Keratinocyte (primary cell): ENCODE measurements at regions not wholly inside any gene's neighbourhood (a gene's known extent, or its start where the extent isn't known, plus 50 kb on each side); places are given as distances from the start of the nearest gene placed in this dataset.

Experiments
- DNase-seq: peaks from one replicate; pipeline ENCODE4 v3.0.0-alpha.2; 2011; ENCODE audit warnings: low read depth, missing footprints, low spot score
- FAIRE-seq: peaks from 2 replicates; lab custom pipeline; 2011; peaks lifted over from hg19 to GRCh38; lab: Jason Lieb, UNC
- H2AFZ ChIP-seq: 2 replicates; pipeline ENCODE4 v1.6.0; 2012; ENCODE audit warnings: low read length, control low read depth, inconsistent platforms; ENCODE audit not compliant: control insufficient read depth
- H3K27ac ChIP-seq: 2 replicates; pipeline ENCODE4 v1.5.1; 2011; ENCODE audit warnings: low read length; ENCODE audit not compliant: control insufficient read depth, insufficient read depth
- H3K27me3 ChIP-seq: 3 replicates; pipeline ENCODE4 v1.6.0; 2011; ENCODE audit warnings: low read length; ENCODE audit not compliant: control insufficient read depth, insufficient read depth; ENCODE audit errors: extremely low read depth
- H3K36me3 ChIP-seq, 2 experiments: 2 replicates in 1 of 2; 3 replicates in 1 of 2; pipeline ENCODE4 v1.5.1; 2011; ENCODE audit warnings: low read length in 2 of 2, mild to moderate bottlenecking in 1 of 2; ENCODE audit not compliant: control insufficient read depth in 2 of 2, insufficient read depth in 2 of 2; ENCODE audit errors: extremely low read depth in 1 of 2
- H3K4me1 ChIP-seq: 3 replicates; pipeline ENCODE4 v1.5.1; 2011; ENCODE audit warnings: low read length; ENCODE audit not compliant: control insufficient read depth, insufficient read depth; ENCODE audit errors: extremely low read depth
- H3K4me2 ChIP-seq: 3 replicates; pipeline ENCODE4 v1.6.0; 2011; ENCODE audit warnings: low read depth, low read length; ENCODE audit not compliant: control insufficient read depth, insufficient read depth; ENCODE audit errors: extremely low read depth
- H3K4me3 ChIP-seq, 3 experiments: fragments of 200-600 bp in 1 of 3; sonication (generic) in 1 of 3; 2 replicates in 2 of 3; 3 replicates in 1 of 3; pipeline ENCODE4 v1.5.1; 2011 to 2016; ENCODE audit warnings: low read length in 3 of 3, mild to moderate bottlenecking in 3 of 3, control low read depth in 2 of 3, inconsistent platforms in 1 of 3, low read depth in 1 of 3, mixed read lengths in 1 of 3, mixed run types in 1 of 3, moderate library complexity in 1 of 3; ENCODE audit not compliant: control insufficient read depth in 2 of 3, insufficient read depth in 2 of 3; ENCODE audit errors: extremely low read depth in 1 of 3
- H3K79me2 ChIP-seq: 2 replicates; pipeline ENCODE4 v1.6.0; 2012; ENCODE audit warnings: low read length; ENCODE audit not compliant: control insufficient read depth, insufficient read depth
- H3K9ac ChIP-seq: 3 replicates; pipeline ENCODE4 v1.6.0; 2011; ENCODE audit warnings: low read length; ENCODE audit not compliant: control insufficient read depth, insufficient read depth; ENCODE audit errors: extremely low read depth
- H3K9me1 ChIP-seq: 3 replicates; pipeline ENCODE4 v1.6.0; 2011; ENCODE audit warnings: low read length; ENCODE audit not compliant: control insufficient read depth, insufficient read depth; ENCODE audit errors: extremely low read depth
- H3K9me3 ChIP-seq: 2 replicates; pipeline ENCODE4 v1.5.1; 2012; ENCODE audit warnings: low read depth, low read length; ENCODE audit not compliant: control insufficient read depth
- H4K20me1 ChIP-seq: 3 replicates; pipeline ENCODE4 v1.6.0; 2011; ENCODE audit warnings: low read length; ENCODE audit not compliant: control insufficient read depth, insufficient read depth; ENCODE audit errors: extremely low read depth
- CTCF ChIP-seq, 3 experiments: IDR thresholded peaks in 1 of 3; conservative IDR thresholded peaks in 1 of 3; optimal IDR thresholded peaks in 1 of 3; 2 replicates in 2 of 3; 3 replicates in 1 of 3; pipeline versions ENCODE3 to v1.5.1; 2011; ENCODE audit warnings: low read length in 3 of 3, mild to moderate bottlenecking in 3 of 3, moderate library complexity in 2 of 3, control low read depth in 1 of 3, inconsistent platforms in 1 of 3; ENCODE audit not compliant: insufficient read depth in 2 of 3; ENCODE audit errors: extremely low read depth in 1 of 3
- EZH2 ChIP-seq: IDR thresholded peaks from one replicate; pipeline ENCODE4 v1.6.1; 2012; ENCODE audit warnings: inconsistent platforms, mild to moderate bottlenecking, low read length, moderate library complexity
- dilution Hi-C: fragments of 300-500 bp; cut with MboI; formaldehyde crosslinking; loops from one replicate; pipeline ENCODE4 v1.7.0; 2020; ENCODE audit warnings: low sequenced_read_pairs; ENCODE audit not compliant: extremely low pct_ligation_motif_present

- no peak overlapping the region for H3K27ac ChIP-seq
- no peak overlapping the region for H3K4me3 ChIP-seq
- H3K9me3 ChIP-seq: no peaks in the 10 kb centered on the region
- peaks cover 15% of the 10 kb centered on the region for H3K4me1 ChIP-seq
- no peaks in the 10 kb centered on the region for H3K27me3 ChIP-seq
- DNase-seq: no peak
- no peak for FAIRE-seq
- no peak overlapping the region for H2AFZ ChIP-seq
- TF ChIP-seq EZH2 (no peak), CTCF (optimal IDR thresholded peaks at IDR 0.05 in 1 of 3, IDR thresholded peaks at IDR 0.05 in 1 of 3, conservative IDR thresholded peaks at IDR 0.05 in 1 of 3; ENCODE audit: extremely low read depth in 1 of 3, insufficient read depth in 2 of 3, low read length in 3 of 3) (no peak)
- dilution Hi-C loops: no loop called here
- H3K79me2 ChIP-seq: no peaks in the 10 kb centered on the region
- H3K4me2 ChIP-seq: no peak overlapping the region
- H4K20me1 ChIP-seq: no peaks in the 10 kb centered on the region
- no peak overlapping the region for H3K9ac ChIP-seq
- H3K36me3 ChIP-seq: no peaks in the 10 kb centered on the region
- no peaks in the 10 kb centered on the region for H3K9me1 ChIP-seq
Observed at GRCh38 chr1:185376840-185377635, 60.0 kb upstream of the IVNS1ABP start.

GRCh38 chr1:185376288-185376687, 59.2 kb upstream of the IVNS1ABP start:
- TF ChIP-seq EZH2 (no peak), CTCF (optimal IDR thresholded peaks at IDR 0.05 in 1 of 3, IDR thresholded peaks at IDR 0.05 in 1 of 3, conservative IDR thresholded peaks at IDR 0.05 in 1 of 3; ENCODE audit: extremely low read depth in 1 of 3, insufficient read depth in 2 of 3, low read length in 3 of 3) (no peak)
- H4K20me1 ChIP-seq: no peaks in the 10 kb centered on the region
- H3K9me3 ChIP-seq: no peaks in the 10 kb centered on the region
- H2AFZ ChIP-seq: no peak overlapping the region
- no peak overlapping the region for H3K27ac ChIP-seq
- dilution Hi-C loops: no loop called here
- no peak overlapping the region for H3K4me3 ChIP-seq
- H3K27me3 ChIP-seq: no peaks in the 10 kb centered on the region
- FAIRE-seq: no peak
- no peaks in the 10 kb centered on the region for H3K36me3 ChIP-seq
- H3K79me2 ChIP-seq: no peaks in the 10 kb centered on the region
- H3K9ac ChIP-seq: no peak overlapping the region
- H3K4me1 ChIP-seq: peaks cover 15% of the 10 kb centered on the region
- H3K9me1 ChIP-seq: no peaks in the 10 kb centered on the region
- DNase-seq: no peak
- no peak overlapping the region for H3K4me2 ChIP-seq
